Smooth muscle cell (in vitro differentiated cells): ENCODE measurements at regions not wholly inside any gene's neighbourhood (a gene's known extent, or its start where the extent isn't known, plus 50 kb on each side); places are given as distances from the start of the nearest gene placed in this dataset.

Experiments
- DNase-seq: peaks from one replicate; lab custom pipeline; 2025; ENCODE audit not compliant: unreplicated experiment; lab: John Stamatoyannopoulos, UW
- H2AFZ ChIP-seq: fragments of 200-600 bp; sonication (generic); 2 replicates; pipeline ENCODE4 v1.6.0; 2016; ENCODE audit warnings: antibody characterized with exemption, low read depth, mild to moderate bottlenecking
- H3F3A ChIP-seq: fragments of 200-600 bp; sonication (generic); 2 replicates; pipeline ENCODE4 v1.6.0; 2017; ENCODE audit warnings: antibody characterized with exemption, low read depth
- H3K27ac ChIP-seq: fragments of 200-600 bp; sonication (generic); 2 replicates; pipeline ENCODE4 v1.5.1; 2016; ENCODE audit warnings: low read depth, mild to moderate bottlenecking
- H3K27me3 ChIP-seq: fragments of 200-600 bp; sonication (generic); 2 replicates; pipeline ENCODE4 v1.6.1; 2016; ENCODE audit warnings: low read depth, mild to moderate bottlenecking
- H3K36me3 ChIP-seq: fragments of 200-600 bp; sonication (generic); 2 replicates; pipeline ENCODE4 v1.5.1; 2016; ENCODE audit warnings: low read depth
- H3K4me1 ChIP-seq: fragments of 200-600 bp; sonication (generic); 2 replicates; pipeline ENCODE4 v1.5.1; 2016; ENCODE audit warnings: low read depth
- H3K4me2 ChIP-seq: fragments of 200-600 bp; sonication (generic); 2 replicates; pipeline ENCODE4 v1.6.0; 2016; ENCODE audit warnings: mild to moderate bottlenecking
- H3K4me3 ChIP-seq: fragments of 200-600 bp; sonication (generic); 2 replicates; pipeline ENCODE4 v1.5.1; 2016; ENCODE audit warnings: mild to moderate bottlenecking
- H3K79me2 ChIP-seq: fragments of 200-600 bp; sonication (generic); 2 replicates; pipeline ENCODE4 v1.6.0; 2016; ENCODE audit warnings: low read depth, mild to moderate bottlenecking
- H3K9ac ChIP-seq: fragments of 200-600 bp; sonication (generic); 2 replicates; pipeline ENCODE4 v1.6.0; 2016; ENCODE audit warnings: low read depth
- H3K9me3 ChIP-seq: fragments of 200-600 bp; sonication (generic); replicated peaks from 2 replicates; pipeline ENCODE4 v1.5.1; 2016; ENCODE audit warnings: low read depth
- H4K20me1 ChIP-seq: fragments of 200-600 bp; sonication (generic); 2 replicates; pipeline ENCODE4 v1.6.0; 2016; ENCODE audit warnings: low read depth
- CTCF ChIP-seq: fragments of 200-600 bp; sonication (generic); IDR thresholded peaks from 2 replicates; pipeline ENCODE4 v1.5.1; 2017; ENCODE audit warnings: borderline replicate concordance, mild to moderate bottlenecking, antibody characterized with exemption; ENCODE audit not compliant: insufficient read depth, poor library complexity, severe bottlenecking
- WGBS: methylation state at CpG from one replicate; pipeline ENCODE4 v1.1.7; 2016; ENCODE audit warnings: low lambda C conversion rate; 5-methylcytosine and 5-hydroxymethylcytosine counted together

- no peak for TF ChIP-seq CTCF
- Histone ChIP-seq H3K4me1 (peaks cover 9% of the 10 kb centered on the region), H3K4me2 (no peak overlapping the region), H3F3A (no peaks in the 10 kb centered on the region), H3K9ac (no peak overlapping the region), H3K4me3 (no peak overlapping the region), H3K27ac (no peak overlapping the region), H3K79me2 (no peaks in the 10 kb centered on the region), H2AFZ (no peak overlapping the region), H3K9me3 (no peaks in the 10 kb centered on the region), H3K36me3 (no peaks in the 10 kb centered on the region), H3K27me3 (no peaks in the 10 kb centered on the region), H4K20me1 (no peaks in the 10 kb centered on the region)
- DNase-seq: no peak
- 96% methylated on average over 1 of the region's 1 CpG for WGBS
These were observed 197.3 kb downstream of the CENPW start for GRCh38 chr6:126537061-126537816.

- no peak for TF ChIP-seq CTCF
- no peak for DNase-seq
These were observed 199.1 kb downstream of the CENPW start for GRCh38 chr6:126539022-126539421.

GRCh38 chr6:126540161-126540560 is 200.2 kb downstream of the CENPW start:
- Histone ChIP-seq H3K9me3 (no peaks in the 10 kb centered on the region), H3K4me3 (no peak overlapping the region), H3K79me2 (no peaks in the 10 kb centered on the region), H3K36me3 (no peaks in the 10 kb centered on the region), H3F3A (no peaks in the 10 kb centered on the region), H2AFZ (no peak overlapping the region), H3K9ac (no peak overlapping the region), H3K4me1 (peaks cover 8% of the 10 kb centered on the region), H3K27me3 (no peaks in the 10 kb centered on the region), H3K4me2 (no peak overlapping the region), H3K27ac (no peak overlapping the region), H4K20me1 (no peaks in the 10 kb centered on the region)
- no peak for DNase-seq
- TF ChIP-seq CTCF: no peak

More at GRCh38 chr6:126539022-126539421, 199.1 kb downstream of the CENPW start:
- Histone ChIP-seq H3K27me3 (no peaks in the 10 kb centered on the region), H3K4me2 (no peak overlapping the region), H3K36me3 (no peaks in the 10 kb centered on the region), H3K9me3 (no peaks in the 10 kb centered on the region), H3K9ac (no peak overlapping the region), H3K27ac (no peak overlapping the region), H2AFZ (no peak overlapping the region), H3K79me2 (no peaks in the 10 kb centered on the region), H3F3A (no peaks in the 10 kb centered on the region), H3K4me3 (no peak overlapping the region), H4K20me1 (no peaks in the 10 kb centered on the region), H3K4me1 (peaks cover 9% of the 10 kb centered on the region)

- Histone ChIP-seq H3K9me3 (no peaks in the 10 kb centered on the region), H3K4me1 (no peaks in the 10 kb centered on the region), H3K79me2 (no peaks in the 10 kb centered on the region), H3K36me3 (no peaks in the 10 kb centered on the region), H2AFZ (no peak overlapping the region), H4K20me1 (no peaks in the 10 kb centered on the region), H3F3A (no peaks in the 10 kb centered on the region), H3K27ac (no peak overlapping the region), H3K4me3 (no peak overlapping the region), H3K27me3 (no peaks in the 10 kb centered on the region), H3K4me2 (no peak overlapping the region), H3K9ac (no peak overlapping the region)
- DNase-seq: no peak
- WGBS: 94% methylated on average over 5 of the region's 5 CpGs
- TF ChIP-seq CTCF: no peak
These were observed 202.0 kb downstream of the CENPW start for GRCh38 chr6:126541806-126542491.
